HEK293T (cell line): ENCODE measurements at regions not wholly inside any gene's neighbourhood (a gene's known extent, or its start where the extent isn't known, plus 50 kb on each side); places are given as distances from the start of the nearest gene placed in this dataset.

Experiments
- BHLHE40 ChIP-seq: fragments of 450-650 bp; IDR thresholded peaks from 2 replicates; pipeline ENCODE4 v1.6.1; 2016; ENCODE audit warnings: mild to moderate bottlenecking, moderate library complexity, borderline replicate concordance
- CTBP1 ChIP-seq: fragments of 450-650 bp; IDR thresholded peaks from 2 replicates; pipeline ENCODE4 v1.6.1; 2016; ENCODE audit warnings: borderline replicate concordance
- SUZ12 ChIP-seq: fragments of 450-650 bp; IDR thresholded peaks from 2 replicates; pipeline ENCODE4 v1.6.1; 2016; ENCODE audit warnings: mild to moderate bottlenecking

DNA sequence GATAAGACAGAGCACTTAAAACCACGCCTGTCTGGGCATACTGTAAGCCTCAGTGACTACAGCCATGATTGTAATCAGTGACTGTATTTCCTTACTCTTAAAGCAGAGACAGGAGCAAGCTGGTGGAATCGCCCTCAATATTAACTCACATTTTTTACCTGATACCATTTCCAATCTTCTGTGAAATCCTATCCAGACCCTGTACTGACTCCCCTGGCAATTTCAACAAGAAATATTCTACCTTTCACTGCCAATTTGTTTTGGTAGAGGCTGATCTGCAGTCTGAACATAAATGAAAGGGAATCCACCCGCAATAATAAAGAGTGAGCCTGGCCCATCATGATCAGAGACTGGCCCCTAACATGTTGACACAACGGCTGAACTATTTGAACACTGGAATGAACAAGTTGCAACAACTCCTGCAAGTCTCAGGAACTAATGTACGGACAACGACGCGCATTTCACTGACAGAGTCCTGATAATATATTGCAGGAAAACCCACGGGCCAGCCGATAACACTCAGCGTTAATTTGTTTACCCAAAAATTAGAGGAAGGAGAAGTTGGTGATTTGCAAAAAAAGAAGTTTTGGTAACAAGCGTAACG lies 195.5 kb upstream of the BTG1 start:
- TF ChIP-seq CTBP1 (no peak), SUZ12 (no peak), BHLHE40 (no peak)
